HepG2 (cell line): ENCODE measurements at regions not wholly inside any gene's neighbourhood (a gene's known extent, or its start where the extent isn't known, plus 50 kb on each side); places are given as distances from the start of the nearest gene placed in this dataset.

Experiments used
- ATAC-seq: fragments of 200-7000 bp; cut with Tn5 transposase; 3 replicates; pipeline ENCODE4 v1.9.1; 2020; ENCODE audit warnings: mild to moderate bottlenecking, moderate library complexity
- BruUV-seq: library from RNA; stranded (reverse); fragments of 400-500 nt; replicated peaks from 2 replicates; lab custom pipeline; 2021; lab: Mats Ljungman, UMichigan
- CTCF ChIA-PET: fragments of 300-600 bp; formaldehyde crosslinking; extraction: SDS; loops from one replicate; lab custom pipeline; 2021; ENCODE audit warnings: low total read pairs, inconsistent platforms, low intra/inter-chr PET ratio; lab: Yijun Ruan, JAX
- POLR2A ChIA-PET: fragments of 350-600 bp; sonication (Branson Sonifier 250); formaldehyde crosslinking; loops from one replicate; lab custom pipeline; 2020; ENCODE audit warnings: antibody characterized with exemption, inconsistent platforms; lab: Yijun Ruan, JAX
- DNase-seq: peaks from one replicate; pipeline ENCODE4 v3.0.0-alpha.2; 2015; ENCODE audit warnings: low spot score
- FAIRE-seq: peaks from 3 replicates; lab custom pipeline; 2011; peaks lifted over from hg19 to GRCh38; lab: Jason Lieb, UNC
- H2AFZ ChIP-seq: one replicate; pipeline ENCODE4 v1.6.1; 2011; ENCODE audit warnings: low read length, inconsistent platforms
- H3K27ac ChIP-seq: fragments of 300-600 bp; 3 replicates; pipeline ENCODE4 v1.8.0; 2011; ENCODE audit warnings: mixed run types, mild to moderate bottlenecking, mixed read lengths, low read length, inconsistent platforms; ENCODE audit not compliant: insufficient read depth; ENCODE audit errors: extremely low read length
- H3K27me3 ChIP-seq, 2 experiments: fragments of 200-600 bp in 1 of 2; 2 replicates in 1 of 2; 3 replicates in 1 of 2; pipeline versions ENCODE4 v1.6.0 to v1.8.0; 2011; ENCODE audit warnings: low read length in 2 of 2, mild to moderate bottlenecking in 2 of 2, moderate library complexity in 2 of 2, inconsistent platforms in 1 of 2; ENCODE audit not compliant: insufficient read depth in 2 of 2, control insufficient read depth in 1 of 2
- H3K36me3 ChIP-seq, 2 experiments: fragments of 200-600 bp in 1 of 2; replicated peaks in 1 of 2; 2 replicates in 1 of 2; 3 replicates in 1 of 2; pipeline versions ENCODE4 v1.5.1 to v1.8.0; 2011; ENCODE audit warnings: low read length in 2 of 2, inconsistent platforms in 1 of 2; ENCODE audit not compliant: insufficient read depth in 2 of 2, control insufficient read depth in 1 of 2
- H3K4me1 ChIP-seq: 2 replicates; pipeline ENCODE4 v1.5.1; 2012; ENCODE audit warnings: low read length, inconsistent platforms; ENCODE audit not compliant: insufficient read depth
- H3K4me2 ChIP-seq: 2 replicates; pipeline ENCODE4 v1.6.0; 2011; ENCODE audit warnings: low read depth, low read length, inconsistent platforms
- H3K4me3 ChIP-seq, 3 experiments: fragments of 200-600 bp in 1 of 3; sonication (generic), shearing (Covaris generic) in 1 of 3; replicated peaks in 1 of 3; 2 replicates each; pipeline ENCODE4 v1.5.1; 2011 to 2016; ENCODE audit warnings: low read length in 3 of 3, inconsistent platforms in 2 of 3, low read depth in 2 of 3, mild to moderate bottlenecking in 2 of 3, control low read depth in 1 of 3, mixed read lengths in 1 of 3; ENCODE audit not compliant: insufficient read depth in 1 of 3
- H3K79me2 ChIP-seq: one replicate; pipeline ENCODE4 v1.6.1; 2011; ENCODE audit warnings: low read length, inconsistent platforms; ENCODE audit not compliant: insufficient read depth
- H3K9ac ChIP-seq: 2 replicates; pipeline ENCODE4 v1.6.0; 2011; ENCODE audit warnings: mild to moderate bottlenecking, low read depth, low read length, inconsistent platforms; ENCODE audit not compliant: insufficient read depth
- H3K9me3 ChIP-seq: 2 replicates; pipeline ENCODE4 v1.5.1; 2012; ENCODE audit warnings: mild to moderate bottlenecking, low read length
- H4K20me1 ChIP-seq: 2 replicates; pipeline ENCODE4 v1.6.0; 2011; ENCODE audit warnings: inconsistent platforms, mild to moderate bottlenecking, low read length, moderate library complexity; ENCODE audit not compliant: insufficient read depth
- EP300 ChIP-seq, 3 experiments: sonication (generic) in 1 of 3; formaldehyde crosslinking in 1 of 3; IDR thresholded peaks; 2 replicates each; pipeline versions ENCODE4 v1.5.1 to v1.6.1; 2011 to 2020; ENCODE audit warnings: low read depth in 2 of 3, low read length in 2 of 3, borderline replicate concordance in 1 of 3, improper control_type of control experiment in 1 of 3, mild to moderate bottlenecking in 1 of 3, missing genetic modification reagents in 1 of 3, moderate library complexity in 1 of 3
- IRF2 ChIP-seq: IDR thresholded peaks from 2 replicates; pipeline ENCODE4 v1.6.1; 2018; ENCODE audit warnings: missing genetic modification reagents, missing compliant biosample characterization
- PAX8 ChIP-seq: sonication (generic); formaldehyde crosslinking; IDR thresholded peaks from 2 replicates; pipeline ENCODE4 v1.8.0; 2022; ENCODE audit warnings: mild to moderate bottlenecking, missing genetic modification reagents, borderline replicate concordance
- PRMT3 ChIP-seq: sonication (generic); formaldehyde crosslinking; IDR thresholded peaks from 2 replicates; pipeline ENCODE4 v1.8.1; 2022; ENCODE audit warnings: low read depth, mild to moderate bottlenecking, moderate library complexity, missing genetic modification reagents, borderline replicate concordance
- SMAD3 ChIP-seq: sonication (generic); formaldehyde crosslinking; IDR thresholded peaks from 2 replicates; pipeline ENCODE4 v1.4.0; 2020; ENCODE audit warnings: missing genetic modification reagents
- TP53 ChIP-seq: sonication (generic); formaldehyde crosslinking; conservative IDR thresholded peaks from 2 replicates; pipeline ENCODE4 v1.4.0; 2020; ENCODE audit warnings: missing genetic modification reagents
- ZNF180 ChIP-seq: sonication (generic); formaldehyde crosslinking; IDR thresholded peaks from 2 replicates; pipeline ENCODE4 v1.4.0; 2020; ENCODE audit warnings: low read depth, missing genetic modification reagents, borderline replicate concordance
- ZNF598 ChIP-seq: sonication (generic); formaldehyde crosslinking; IDR thresholded peaks from 2 replicates; pipeline ENCODE4 v1.5.1; 2020; ENCODE audit warnings: mild to moderate bottlenecking, missing genetic modification reagents, borderline replicate concordance
- ZNF639 ChIP-seq: conservative IDR thresholded peaks from 2 replicates; pipeline ENCODE4 v1.6.1; 2018; ENCODE audit warnings: missing genetic modification reagents
- WGBS: methylation state at CpG from one replicate; pipeline ENCODE4 v1.1.6; 2017; ENCODE audit warnings: low lambda C conversion rate; 5-methylcytosine and 5-hydroxymethylcytosine counted together
- in situ Hi-C: cut with HindIII; loops from 2 replicates; pipeline ENCODE4 v1.10.0; 2017; ENCODE audit warnings: low pct_unique_long_range_greater_than_20kb; ENCODE audit not compliant: extremely low pct_ligation_motif_present
- intact Hi-C: fragments of 100-400 bp; cut with micrococcal nuclease; formaldehyde crosslinking; loops from one replicate; pipeline ENCODE4 v1.10.0; 2022; ENCODE audit not compliant: unreplicated experiment

- in situ Hi-C loops, result no loop called here
- Histone ChIP-seq H3K27me3 (peaks cover 1 to 4% of the 10 kb centered on the region in 2 experiments; a peak in 2 of 5 replicates), H3K4me3 (no peak overlapping the region), H3K4me2 (no peak overlapping the region), H2AFZ (no peak overlapping the region), H3K36me3 (no peaks in the 10 kb centered on the region)
- TF ChIP-seq IRF2 (CRISPR knock-in tag), result no peak
- TF ChIP-seq ZNF639 (CRISPR knock-in tag), result no peak
- no peak for TF ChIP-seq PRMT3 (CRISPR knock-in tag)
- TF ChIP-seq SMAD3 (CRISPR knock-in tag), result no peak
- no peak for TF ChIP-seq PAX8 (CRISPR knock-in tag)
- TF ChIP-seq TP53 (CRISPR knock-in tag), result no peak
- TF ChIP-seq EP300 (IDR thresholded peaks at IDR 0.05; ENCODE audit: low read depth in 2 of 2, low read length in 2 of 2), result no peak
- no peak for TF ChIP-seq EP300 (CRISPR knock-in tag; IDR thresholded peaks at IDR 0.05; ENCODE audit: borderline replicate concordance)
- TF ChIP-seq ZNF598 (CRISPR knock-in tag), result no peak
- TF ChIP-seq ZNF180, result no peak
- TF ChIP-seq, all 625 proteins: peak for 0
- DNase-seq (no peak), ATAC-seq (no peak), FAIRE-seq (no peak)
- no peaks in the 10 kb centered on the region for H4K20me1 ChIP-seq
- CTCF ChIA-PET, result no interaction called here
- H3K9ac ChIP-seq, result no peak overlapping the region
- no peaks in the 10 kb centered on the region for H3K4me1 ChIP-seq
- no peak overlapping the region for H3K27ac ChIP-seq
- no TSS peak for BruUV-seq
- H3K9me3 ChIP-seq, result no peaks in the 10 kb centered on the region
- 3% methylated on average over 2 of the region's 2 CpGs for WGBS
- no peaks in the 10 kb centered on the region for H3K79me2 ChIP-seq
- intact Hi-C loops, result no loop called here
- POLR2A ChIA-PET, result no interaction called here
Observed at GRCh38 chr13:109672545-109672944, 113.8 kb downstream of the IRS2 start.
